Esophagus muscularis mucosa (tissue), 3 donors: ENCODE measurements at regions not wholly inside any gene's neighbourhood (a gene's known extent, or its start where the extent isn't known, plus 50 kb on each side); places are given as distances from the start of the nearest gene placed in this dataset.

Source experiments
- CTCF ChIP-seq, 3 experiments: fragments of 200-600 bp in 2 of 3; fragments of 450-650 bp in 1 of 3; sonication (generic) in 2 of 3; IDR thresholded peaks; one replicate each; pipeline ENCODE4 v1.5.1; 2017 to 2019; ENCODE audit warnings: antibody characterized with exemption in 3 of 3, mild to moderate bottlenecking in 2 of 3, moderate library complexity in 1 of 3
- POLR2A ChIP-seq: fragments of 450-650 bp; IDR thresholded peaks from one replicate; pipeline ENCODE4 v1.6.1; 2017; ENCODE audit warnings: antibody characterized with exemption, moderate library complexity, mild to moderate bottlenecking, low read depth

GRCh38 chr15:38688761-38689160, 124.1 kb upstream of the RASGRP1 start:
- TF ChIP-seq CTCF (IDR thresholded peaks at IDR 0.05) (no peak), POLR2A (no peak)
